PC-9 (cell line): ENCODE measurements at regions not wholly inside any gene's neighbourhood (a gene's known extent, or its start where the extent isn't known, plus 50 kb on each side); places are given as distances from the start of the nearest gene placed in this dataset.

Source experiments
- EZH2 ChIP-seq: fragments of 200-600 bp; sonication (generic); IDR thresholded peaks from 2 replicates; pipeline ENCODE4 v1.8.0; 2017; ENCODE audit warnings: antibody characterized with exemption, low read depth
- TF ChIP-seq, protein P1 (sequence below): fragments of 200-600 bp; sonication (generic); conservative IDR thresholded peaks from 2 replicates; pipeline ENCODE4 v1.6.1; 2017; ENCODE audit warnings: mixed run types, antibody characterized with exemption, mild to moderate bottlenecking, moderate library complexity

DNA sequence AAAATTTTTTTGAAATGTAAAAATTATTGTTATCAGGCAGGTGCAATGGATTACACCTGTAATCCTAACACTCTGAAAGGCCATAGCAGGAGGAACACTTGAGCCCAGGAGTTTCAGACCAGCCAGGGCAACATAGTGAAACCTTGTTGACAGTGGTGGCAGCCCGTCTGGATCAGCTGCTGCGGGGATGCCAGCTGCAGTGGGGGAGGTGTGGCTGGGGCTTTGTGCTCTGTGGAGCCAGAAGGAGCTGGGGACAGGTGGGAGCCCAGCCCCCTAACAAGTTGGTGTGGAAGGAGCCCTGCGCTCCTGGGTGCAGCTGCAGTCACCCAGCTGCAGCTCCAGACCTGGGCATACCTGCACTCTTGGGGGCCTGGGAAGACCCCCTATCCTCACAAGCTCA, 182.4 kb upstream of the MC4R start:
- TF ChIP-seq, protein P1, sequence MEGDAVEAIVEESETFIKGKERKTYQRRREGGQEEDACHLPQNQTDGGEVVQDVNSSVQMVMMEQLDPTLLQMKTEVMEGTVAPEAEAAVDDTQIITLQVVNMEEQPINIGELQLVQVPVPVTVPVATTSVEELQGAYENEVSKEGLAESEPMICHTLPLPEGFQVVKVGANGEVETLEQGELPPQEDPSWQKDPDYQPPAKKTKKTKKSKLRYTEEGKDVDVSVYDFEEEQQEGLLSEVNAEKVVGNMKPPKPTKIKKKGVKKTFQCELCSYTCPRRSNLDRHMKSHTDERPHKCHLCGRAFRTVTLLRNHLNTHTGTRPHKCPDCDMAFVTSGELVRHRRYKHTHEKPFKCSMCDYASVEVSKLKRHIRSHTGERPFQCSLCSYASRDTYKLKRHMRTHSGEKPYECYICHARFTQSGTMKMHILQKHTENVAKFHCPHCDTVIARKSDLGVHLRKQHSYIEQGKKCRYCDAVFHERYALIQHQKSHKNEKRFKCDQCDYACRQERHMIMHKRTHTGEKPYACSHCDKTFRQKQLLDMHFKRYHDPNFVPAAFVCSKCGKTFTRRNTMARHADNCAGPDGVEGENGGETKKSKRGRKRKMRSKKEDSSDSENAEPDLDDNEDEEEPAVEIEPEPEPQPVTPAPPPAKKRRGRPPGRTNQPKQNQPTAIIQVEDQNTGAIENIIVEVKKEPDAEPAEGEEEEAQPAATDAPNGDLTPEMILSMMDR = no peak
- no peak for TF ChIP-seq EZH2
